Neuronal stem cell (in vitro differentiated cells): ENCODE measurements at regions not wholly inside any gene's neighbourhood (a gene's known extent, or its start where the extent isn't known, plus 50 kb on each side); places are given as distances from the start of the nearest gene placed in this dataset.

Experiments used
- DNase-seq: peaks from one replicate; pipeline ENCODE4 v3.0.0-alpha.2; 2013; ENCODE audit warnings: low spot score
- H2AFZ ChIP-seq: one replicate; pipeline ENCODE4 v1.6.1; 2013; ENCODE audit warnings: mild to moderate bottlenecking, low read length, inconsistent platforms
- H2AK5ac ChIP-seq: 2 replicates; pipeline ENCODE4 v1.6.1; 2013; ENCODE audit warnings: low read depth, mild to moderate bottlenecking, inconsistent platforms, low read length, moderate library complexity, mixed read lengths
- H2BK120ac ChIP-seq: 2 replicates; pipeline ENCODE4 v1.6.1; 2013; ENCODE audit warnings: low read depth, mild to moderate bottlenecking, inconsistent platforms, low read length, moderate library complexity, mixed read lengths
- H2BK12ac ChIP-seq: one replicate; pipeline ENCODE4 v1.6.1; 2013; ENCODE audit warnings: low read length, inconsistent platforms
- H2BK15ac ChIP-seq: 2 replicates; pipeline ENCODE4 v1.6.1; 2013; ENCODE audit warnings: mild to moderate bottlenecking, low read length, inconsistent platforms, mixed read lengths
- H2BK5ac ChIP-seq: one replicate; pipeline ENCODE4 v1.6.1; 2013; ENCODE audit warnings: inconsistent platforms, mild to moderate bottlenecking, low read length, moderate library complexity
- H3K14ac ChIP-seq: one replicate; pipeline ENCODE4 v1.6.1; 2013; ENCODE audit warnings: low read length, inconsistent platforms
- H3K18ac ChIP-seq: 2 replicates; pipeline ENCODE4 v1.6.1; 2013; ENCODE audit warnings: low read length, inconsistent platforms
- H3K23ac ChIP-seq: 2 replicates; pipeline ENCODE4 v1.6.1; 2013; ENCODE audit warnings: low read depth, mild to moderate bottlenecking, mixed read lengths, low read length, inconsistent platforms; ENCODE audit not compliant: poor library complexity
- H3K27ac ChIP-seq: replicated peaks from 3 replicates; pipeline ENCODE4 v1.5.1; 2013; ENCODE audit warnings: low read length, inconsistent platforms
- H3K27me3 ChIP-seq, 3 experiments: 2 replicates each; pipeline ENCODE4 v1.6.1; 2013; ENCODE audit warnings: low read length in 3 of 3, mild to moderate bottlenecking in 2 of 3, inconsistent platforms in 1 of 3, low read depth in 1 of 3, mixed read lengths in 1 of 3, moderate library complexity in 1 of 3; ENCODE audit not compliant: control insufficient read depth in 3 of 3, insufficient read depth in 3 of 3
- H3K36me3 ChIP-seq, 2 donors: replicated peaks in 1 of 2; 2 replicates each; pipeline ENCODE4 v1.6.1; 2013; ENCODE audit warnings: low read length in 2 of 2; ENCODE audit not compliant: control insufficient read depth in 2 of 2, insufficient read depth in 2 of 2
- H3K4ac ChIP-seq: 2 replicates; pipeline ENCODE4 v1.6.1; 2013; ENCODE audit warnings: inconsistent platforms, mild to moderate bottlenecking, low read length, moderate library complexity
- H3K4me1 ChIP-seq, 2 donors: 1 replicate in 1 of 2; 2 replicates in 1 of 2; pipeline ENCODE4 v1.6.1; 2013; ENCODE audit warnings: low read length in 2 of 2, low read depth in 1 of 2; ENCODE audit not compliant: control insufficient read depth in 2 of 2, insufficient read depth in 1 of 2
- H3K4me2 ChIP-seq: one replicate; pipeline ENCODE4 v1.6.1; 2013; ENCODE audit warnings: mild to moderate bottlenecking, low read length, inconsistent platforms; ENCODE audit not compliant: insufficient read depth, poor library complexity, severe bottlenecking
- H3K4me3 ChIP-seq, 2 donors: 2 replicates each; pipeline ENCODE4 v1.5.1; 2013; ENCODE audit warnings: low read length in 2 of 2, mild to moderate bottlenecking in 2 of 2, inconsistent platforms in 1 of 2, moderate library complexity in 1 of 2
- H3K79me1 ChIP-seq: one replicate; pipeline ENCODE4 v1.6.1; 2013; ENCODE audit warnings: low read depth, mild to moderate bottlenecking, inconsistent platforms, low read length, moderate library complexity
- H3K9ac ChIP-seq: one replicate; pipeline ENCODE4 v1.6.1; 2013; ENCODE audit warnings: mild to moderate bottlenecking, low read depth, low read length, inconsistent platforms; ENCODE audit not compliant: poor library complexity
- H3K9me3 ChIP-seq, 2 donors: replicated peaks in 1 of 2; 2 replicates each; pipeline versions ENCODE3 to v1.6.1; 2013; ENCODE audit warnings: low read length in 2 of 2, mild to moderate bottlenecking in 2 of 2, inconsistent platforms in 1 of 2, low read depth in 1 of 2, mixed read lengths in 1 of 2, moderate library complexity in 1 of 2; ENCODE audit not compliant: control insufficient read depth in 2 of 2, insufficient read depth in 1 of 2
- H4K8ac ChIP-seq: one replicate; pipeline ENCODE4 v1.6.1; 2013; ENCODE audit warnings: low read depth, mild to moderate bottlenecking, inconsistent platforms, low read length, moderate library complexity
- H4K91ac ChIP-seq: one replicate; pipeline ENCODE4 v1.6.1; 2013; ENCODE audit warnings: low read length, low read depth, mild to moderate bottlenecking, inconsistent platforms; ENCODE audit not compliant: poor library complexity
- WGBS, 2 donors: extraction: QIAGEN DNeasy Blood & Tissue Kit; methylation state at CpG; one replicate each; pipeline ENCODE4 v1.1.7; 2013; ENCODE audit warnings: missing lambda C conversion rate in 2 of 2, mixed read lengths in 1 of 2; ENCODE audit not compliant: insufficient read length in 2 of 2, insufficient replicate concordance in 1 of 2; ENCODE audit errors: extremely low coverage in 2 of 2; 5-methylcytosine and 5-hydroxymethylcytosine counted together

GRCh38 chr5:4007001-4007400, 411.4 kb downstream of the IRX1 start:
- H3K9ac ChIP-seq: no peak overlapping the region
- no peak overlapping the region for H3K18ac ChIP-seq
- no peak overlapping the region for H4K91ac ChIP-seq
- no peaks in the 10 kb centered on the region for H3K79me1 ChIP-seq
- H3K4me3 ChIP-seq: no peak overlapping the region
- H4K8ac ChIP-seq: no peak overlapping the region
- peaks cover 0 to 2% of the 10 kb centered on the region in 2 donors for H3K9me3 ChIP-seq
- no peak overlapping the region for H2AFZ ChIP-seq
- H2BK15ac ChIP-seq: no peak overlapping the region
- H3K36me3 ChIP-seq: no peaks in the 10 kb centered on the region
- H3K4me2 ChIP-seq: no peak overlapping the region
- WGBS, 2 donors: no CpG with 5 or more reads among the region's 3 CpGs
- no peaks in the 10 kb centered on the region for H3K27me3 ChIP-seq
- H3K4me1 ChIP-seq: peaks cover 0 to 2% of the 10 kb centered on the region in 2 donors
- no peak overlapping the region for H2BK120ac ChIP-seq
- H3K27ac ChIP-seq: no peak overlapping the region
- no peak overlapping the region for H3K23ac ChIP-seq
- no peak overlapping the region for H2BK12ac ChIP-seq
- H3K4ac ChIP-seq: no peak overlapping the region
- H2AK5ac ChIP-seq: no peak overlapping the region
- no peak for DNase-seq
- no peak overlapping the region for H2BK5ac ChIP-seq
- no peak overlapping the region for H3K14ac ChIP-seq

GRCh38 chr5:4011943-4012342, 416.3 kb downstream of the IRX1 start:
- peak overlapping the region; percentile 84 for H2BK12ac ChIP-seq
- H3K36me3 ChIP-seq: no peaks in the 10 kb centered on the region
- H3K23ac ChIP-seq: no peak overlapping the region
- H2BK120ac ChIP-seq: peak overlapping the region; percentile 67
- no peak overlapping the region for H2AFZ ChIP-seq
- H3K9ac ChIP-seq: no peak overlapping the region
- H3K4me1 ChIP-seq: peaks cover 2 to 3% of the 10 kb centered on the region in 2 donors
- H3K18ac ChIP-seq: peak overlapping the region; percentile 80
- H3K9me3 ChIP-seq: no peaks in the 10 kb centered on the region
- peak overlapping the region; percentile 4 for H2AK5ac ChIP-seq
- no peak overlapping the region for H3K4me3 ChIP-seq
- peak overlapping the region; percentile 89 for H3K14ac ChIP-seq
- H3K4ac ChIP-seq: peak overlapping the region; percentile 98
- H3K27me3 ChIP-seq: no peaks in the 10 kb centered on the region
- no peak overlapping the region for H4K8ac ChIP-seq
- no CpG with 5 or more reads among the region's 6 CpGs for WGBS, 2 donors
- no peak for DNase-seq
- H2BK15ac ChIP-seq: peak overlapping the region; percentile 75
- no peak overlapping the region for H3K27ac ChIP-seq
- H3K79me1 ChIP-seq: no peaks in the 10 kb centered on the region
- peak overlapping the region; percentile 22 for H2BK5ac ChIP-seq
- H3K4me2 ChIP-seq: no peak overlapping the region
- no peak overlapping the region for H4K91ac ChIP-seq

- H2AK5ac ChIP-seq: no peak overlapping the region
- no peak overlapping the region for H4K91ac ChIP-seq
- H2AFZ ChIP-seq: no peak overlapping the region
- no peaks in the 10 kb centered on the region for H3K9me3 ChIP-seq
- no peak overlapping the region for H3K4me2 ChIP-seq
- H3K4ac ChIP-seq: no peak overlapping the region
- peaks cover 3% of the 10 kb centered on the region in 2 donors for H3K4me1 ChIP-seq
- H3K14ac ChIP-seq: no peak overlapping the region
- no peaks in the 10 kb centered on the region for H3K27me3 ChIP-seq
- H2BK5ac ChIP-seq: peak overlapping the region; percentile 66
- no peaks in the 10 kb centered on the region for H3K36me3 ChIP-seq
- H4K8ac ChIP-seq: no peak overlapping the region
- H3K18ac ChIP-seq: peak overlapping the region; percentile 59
- no peaks in the 10 kb centered on the region for H3K79me1 ChIP-seq
- H3K27ac ChIP-seq: no peak overlapping the region
- H2BK120ac ChIP-seq: no peak overlapping the region
- no peak for DNase-seq
- H3K23ac ChIP-seq: no peak overlapping the region
- no peak overlapping the region for H3K4me3 ChIP-seq
- H2BK12ac ChIP-seq: no peak overlapping the region
- no CpG with 5 or more reads among the region's 20 CpGs for WGBS, 2 donors
- peak overlapping the region; percentile 67 for H2BK15ac ChIP-seq
- H3K9ac ChIP-seq: no peak overlapping the region
Observed at GRCh38 chr5:4013106-4013898, 417.7 kb downstream of the IRX1 start.

GRCh38 chr5:4015709-4016108, 420.1 kb downstream of the IRX1 start:
- H3K79me1 ChIP-seq: no peaks in the 10 kb centered on the region
- H3K4me1 ChIP-seq: peaks cover 5 to 6% of the 10 kb centered on the region in 2 donors
- no peak overlapping the region for H4K8ac ChIP-seq
- no peak overlapping the region for H2BK12ac ChIP-seq
- no peak overlapping the region for H3K23ac ChIP-seq
- H2BK15ac ChIP-seq: no peak overlapping the region
- H2AK5ac ChIP-seq: no peak overlapping the region
- DNase-seq: no peak
- no peak overlapping the region for H4K91ac ChIP-seq
- no peak overlapping the region for H3K9ac ChIP-seq
- no peak overlapping the region for H3K14ac ChIP-seq
- H3K27me3 ChIP-seq: no peaks in the 10 kb centered on the region
- H3K4me2 ChIP-seq: no peak overlapping the region
- no peak overlapping the region for H3K27ac ChIP-seq
- H3K9me3 ChIP-seq: no peaks in the 10 kb centered on the region
- no peak overlapping the region for H3K4ac ChIP-seq
- no peak overlapping the region for H2AFZ ChIP-seq
- H2BK120ac ChIP-seq: no peak overlapping the region
- no peak overlapping the region for H2BK5ac ChIP-seq
- H3K4me3 ChIP-seq: no peak overlapping the region
- no peak overlapping the region for H3K18ac ChIP-seq
- no peaks in the 10 kb centered on the region for H3K36me3 ChIP-seq
- no CpG with 5 or more reads among the region's 4 CpGs for WGBS, 2 donors
